Hepatocyte (in vitro differentiated cells): ENCODE measurements at regions not wholly inside any gene's neighbourhood (a gene's known extent, or its start where the extent isn't known, plus 50 kb on each side); places are given as distances from the start of the nearest gene placed in this dataset.

Source experiments
- DNase-seq: peaks from one replicate; pipeline ENCODE4 v3.0.0-alpha.2; 2016; ENCODE audit warnings: low spot score
- H2AFZ ChIP-seq: fragments of 200-600 bp; sonication (generic); 2 replicates; pipeline ENCODE4 v1.6.0; 2016; ENCODE audit warnings: antibody characterized with exemption, mild to moderate bottlenecking
- H3K27ac ChIP-seq: fragments of 200-600 bp; sonication (generic); 2 replicates; pipeline ENCODE4 v1.5.1; 2016; ENCODE audit warnings: mild to moderate bottlenecking
- H3K27me3 ChIP-seq: fragments of 200-600 bp; sonication (generic); 2 replicates; pipeline ENCODE4 v1.6.1; 2016
- H3K36me3 ChIP-seq: fragments of 200-600 bp; sonication (generic); replicated peaks from 2 replicates; pipeline ENCODE4 v1.5.1; 2016; ENCODE audit warnings: low read depth; ENCODE audit not compliant: insufficient read depth
- H3K4me1 ChIP-seq: fragments of 200-600 bp; sonication (generic); 2 replicates; pipeline ENCODE4 v1.5.1; 2016; ENCODE audit warnings: mild to moderate bottlenecking, moderate library complexity; ENCODE audit not compliant: insufficient read depth
- H3K4me2 ChIP-seq: fragments of 200-600 bp; sonication (generic); 2 replicates; pipeline ENCODE4 v1.6.0; 2016
- H3K4me3 ChIP-seq: fragments of 200-600 bp; sonication (generic); 2 replicates; pipeline ENCODE4 v1.5.1; 2016; ENCODE audit warnings: mild to moderate bottlenecking
- H3K79me2 ChIP-seq: fragments of 200-600 bp; sonication (generic); 2 replicates; pipeline ENCODE4 v1.6.0; 2017; ENCODE audit warnings: mild to moderate bottlenecking
- H3K9me2 ChIP-seq: fragments of 200-600 bp; sonication (generic); replicated peaks from 2 replicates; pipeline ENCODE4 v1.6.0; 2017; ENCODE audit warnings: mild to moderate bottlenecking; ENCODE audit not compliant: insufficient read depth
- H3K9me3 ChIP-seq: fragments of 200-600 bp; sonication (generic); 2 replicates; pipeline ENCODE4 v1.5.1; 2016; ENCODE audit warnings: low read depth, mild to moderate bottlenecking
- H4K20me1 ChIP-seq: fragments of 200-600 bp; sonication (generic); 2 replicates; pipeline ENCODE4 v1.6.0; 2016; ENCODE audit warnings: mild to moderate bottlenecking; ENCODE audit not compliant: insufficient read depth, poor library complexity, severe bottlenecking
- EZH2 ChIP-seq: fragments of 200-600 bp; sonication (generic); IDR thresholded peaks from 2 replicates; pipeline ENCODE4 v1.6.1; 2016; ENCODE audit warnings: antibody characterized with exemption, mild to moderate bottlenecking, borderline replicate concordance
- EZH2phosphoT487 ChIP-seq: fragments of 200-600 bp; sonication (generic); IDR thresholded peaks from one replicate; pipeline ENCODE4 v1.6.1; 2018; ENCODE audit warnings: antibody characterized with exemption, mild to moderate bottlenecking, low read depth, moderate library complexity; ENCODE audit not compliant: unreplicated experiment, severe bottlenecking
- WGBS: methylation state at CpG from one replicate; pipeline ENCODE4 v1.1.6; 2016; ENCODE audit warnings: low lambda C conversion rate; ENCODE audit errors: missing lambda C conversion rate; 5-methylcytosine and 5-hydroxymethylcytosine counted together
- TF ChIP-seq, protein P1 (sequence below): fragments of 200-600 bp; sonication (generic); IDR thresholded peaks from 2 replicates; pipeline ENCODE4 v1.5.1; 2016; ENCODE audit warnings: antibody characterized with exemption, mild to moderate bottlenecking; ENCODE audit not compliant: poor library complexity

GRCh38 chr22:49206281-49206680 lies 621.4 kb downstream of the BRD1 start:
- no peak overlapping the region for H3K4me3 ChIP-seq
- WGBS = 91% methylated on average over 12 of the region's 12 CpGs
- TF ChIP-seq, protein P1, sequence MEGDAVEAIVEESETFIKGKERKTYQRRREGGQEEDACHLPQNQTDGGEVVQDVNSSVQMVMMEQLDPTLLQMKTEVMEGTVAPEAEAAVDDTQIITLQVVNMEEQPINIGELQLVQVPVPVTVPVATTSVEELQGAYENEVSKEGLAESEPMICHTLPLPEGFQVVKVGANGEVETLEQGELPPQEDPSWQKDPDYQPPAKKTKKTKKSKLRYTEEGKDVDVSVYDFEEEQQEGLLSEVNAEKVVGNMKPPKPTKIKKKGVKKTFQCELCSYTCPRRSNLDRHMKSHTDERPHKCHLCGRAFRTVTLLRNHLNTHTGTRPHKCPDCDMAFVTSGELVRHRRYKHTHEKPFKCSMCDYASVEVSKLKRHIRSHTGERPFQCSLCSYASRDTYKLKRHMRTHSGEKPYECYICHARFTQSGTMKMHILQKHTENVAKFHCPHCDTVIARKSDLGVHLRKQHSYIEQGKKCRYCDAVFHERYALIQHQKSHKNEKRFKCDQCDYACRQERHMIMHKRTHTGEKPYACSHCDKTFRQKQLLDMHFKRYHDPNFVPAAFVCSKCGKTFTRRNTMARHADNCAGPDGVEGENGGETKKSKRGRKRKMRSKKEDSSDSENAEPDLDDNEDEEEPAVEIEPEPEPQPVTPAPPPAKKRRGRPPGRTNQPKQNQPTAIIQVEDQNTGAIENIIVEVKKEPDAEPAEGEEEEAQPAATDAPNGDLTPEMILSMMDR = no peak
- TF ChIP-seq EZH2phosphoT487 (no peak), EZH2 (no peak)

DNA sequence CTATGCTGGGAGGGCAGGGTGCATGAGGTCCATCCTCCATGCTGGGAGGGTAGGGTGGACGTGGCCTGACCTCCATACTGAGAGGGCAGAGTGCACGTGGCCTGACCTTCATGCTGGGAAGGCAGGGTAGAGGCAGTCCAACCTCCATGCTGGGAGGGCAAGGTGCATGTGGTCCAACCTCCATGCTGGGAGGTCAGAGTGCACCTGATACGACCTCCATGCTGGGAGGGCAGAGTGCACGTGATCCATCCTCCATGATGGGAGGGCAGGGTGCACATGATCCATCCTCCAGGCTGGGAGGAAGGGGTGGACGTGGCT lies 622.2 kb downstream of the BRD1 start:
- no peaks in the 10 kb centered on the region for H3K9me3 ChIP-seq
- H3K27me3 ChIP-seq = no peaks in the 10 kb centered on the region
- no peaks in the 10 kb centered on the region for H3K4me1 ChIP-seq
- no peaks in the 10 kb centered on the region for H4K20me1 ChIP-seq
- TF ChIP-seq EZH2phosphoT487 (no peak), EZH2 (no peak)
- TF ChIP-seq, protein P1 = no peak
- H3K9me2 ChIP-seq = no peaks in the 10 kb centered on the region
- H3K4me3 ChIP-seq = no peak overlapping the region
- H3K27ac ChIP-seq = no peak overlapping the region
- H3K4me2 ChIP-seq = no peak overlapping the region
- no peak overlapping the region for H2AFZ ChIP-seq
- H3K36me3 ChIP-seq = no peaks in the 10 kb centered on the region
- no peaks in the 10 kb centered on the region for H3K79me2 ChIP-seq
- WGBS = 76% methylated on average over 5 of the region's 5 CpGs
- DNase-seq = no peak

More at GRCh38 chr22:49206281-49206680, 621.4 kb downstream of the BRD1 start:
- DNase-seq = no peak
- H3K4me2 ChIP-seq = no peak overlapping the region
- H3K27ac ChIP-seq = no peak overlapping the region
- H3K79me2 ChIP-seq = no peaks in the 10 kb centered on the region
- H3K9me3 ChIP-seq = no peaks in the 10 kb centered on the region
- H3K4me1 ChIP-seq = no peaks in the 10 kb centered on the region
- no peaks in the 10 kb centered on the region for H3K9me2 ChIP-seq
- no peaks in the 10 kb centered on the region for H3K36me3 ChIP-seq
- no peaks in the 10 kb centered on the region for H3K27me3 ChIP-seq
- H2AFZ ChIP-seq = no peak overlapping the region
- no peaks in the 10 kb centered on the region for H4K20me1 ChIP-seq

DNA sequence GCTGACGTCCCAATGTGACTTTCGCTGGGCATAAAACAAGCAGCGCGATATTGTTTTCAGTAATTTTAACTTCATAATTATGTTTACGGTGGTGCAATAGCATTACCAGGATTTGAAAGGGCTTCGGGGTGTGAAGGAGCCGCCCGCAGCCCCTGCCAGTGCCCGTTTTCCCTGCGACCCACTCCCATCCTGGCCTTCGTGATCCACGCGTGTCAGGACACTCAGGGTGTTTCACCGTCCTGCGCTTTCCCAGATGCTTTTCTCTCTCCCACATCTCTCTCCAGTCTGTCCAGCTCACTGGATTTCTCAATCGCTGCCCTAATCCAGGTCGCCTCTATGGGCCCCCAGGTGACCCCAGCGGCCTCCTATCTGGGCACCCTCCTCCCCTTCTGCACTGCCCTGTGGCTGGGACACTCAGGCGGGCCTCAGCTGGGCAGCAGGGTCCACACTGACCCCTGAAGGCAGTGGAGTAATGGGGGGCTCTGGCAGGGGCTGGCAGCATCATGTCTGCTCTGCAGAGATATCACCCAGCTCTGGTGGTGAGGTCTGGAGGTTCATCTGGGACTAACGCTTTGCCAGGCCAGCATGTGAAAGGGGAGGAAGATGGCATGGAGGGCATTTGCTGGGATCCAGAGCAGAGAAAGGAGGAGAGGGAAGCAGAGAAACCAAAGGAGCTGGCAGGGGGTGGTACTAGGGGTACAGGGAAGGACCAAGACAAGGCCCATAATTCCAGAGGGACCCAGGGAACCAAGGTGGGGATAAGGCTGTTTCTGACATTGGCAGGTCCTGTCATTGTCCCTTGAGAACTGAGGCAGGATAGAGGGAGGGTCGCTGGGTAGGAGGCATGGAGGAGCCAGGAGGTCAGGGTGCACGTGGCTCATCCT lies 622.8 kb downstream of the BRD1 start:
- Histone ChIP-seq H2AFZ (no peak overlapping the region), H3K27me3 (no peaks in the 10 kb centered on the region), H3K4me3 (no peak overlapping the region), H3K4me1 (no peaks in the 10 kb centered on the region), H3K4me2 (no peak overlapping the region), H3K27ac (no peak overlapping the region), H4K20me1 (no peaks in the 10 kb centered on the region), H3K9me3 (no peaks in the 10 kb centered on the region), H3K9me2 (no peaks in the 10 kb centered on the region), H3K79me2 (no peaks in the 10 kb centered on the region), H3K36me3 (no peaks in the 10 kb centered on the region)
- WGBS = 93% methylated on average over 22 of the region's 22 CpGs
- TF ChIP-seq, protein P1 = no peak
- TF ChIP-seq EZH2 (no peak), EZH2phosphoT487 (no peak)
- no peak for DNase-seq
